IPS DF 4.7 (cell line): ENCODE measurements at regions not wholly inside any gene's neighbourhood (a gene's known extent, or its start where the extent isn't known, plus 50 kb on each side); places are given as distances from the start of the nearest gene placed in this dataset.
"Not testable (repeated sequence)": the region's sequence is repeated elsewhere in the genome, so short reads cannot be mapped to it uniquely, and the experiment has no call there.

Experiments
- DNase-seq: peaks from one replicate; pipeline ENCODE4 v3.0.0-alpha.2; 2013; ENCODE audit warnings: low spot score; ENCODE audit errors: extremely low read depth

DNA sequence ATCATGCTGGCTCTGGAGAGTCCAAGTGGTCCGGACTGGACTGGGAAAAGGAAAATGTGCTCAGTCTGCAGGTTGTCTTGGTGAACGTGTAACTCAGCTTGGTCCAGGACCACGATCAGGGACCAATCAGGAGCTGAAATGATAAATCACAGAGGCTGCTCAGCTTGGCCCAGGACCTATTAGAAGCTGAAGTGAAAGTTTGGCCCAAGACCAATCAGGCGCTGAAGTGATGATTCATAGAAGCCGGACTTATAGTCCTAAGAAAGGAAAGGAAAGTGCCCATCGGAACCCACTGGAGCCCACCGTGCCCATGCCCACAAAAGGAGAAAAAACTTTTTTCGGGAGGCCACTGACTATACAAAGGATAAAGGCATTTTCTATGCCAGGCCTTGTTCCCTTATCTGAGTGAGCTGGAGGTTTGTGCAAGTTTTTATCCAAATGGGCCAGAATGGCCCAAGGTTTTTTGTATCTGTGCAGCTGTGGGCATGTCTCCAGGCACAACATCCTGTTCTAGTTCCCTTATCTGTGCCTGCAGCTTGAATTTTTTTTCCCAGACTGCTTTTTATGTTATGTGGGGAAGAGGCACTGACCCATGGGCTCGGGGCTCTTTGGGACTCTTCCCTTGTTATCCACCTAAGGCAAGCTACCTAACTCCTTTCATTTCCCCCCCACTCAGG is 194.4 kb downstream of the FAM133A start:
- no peak for DNase-seq

DNA sequence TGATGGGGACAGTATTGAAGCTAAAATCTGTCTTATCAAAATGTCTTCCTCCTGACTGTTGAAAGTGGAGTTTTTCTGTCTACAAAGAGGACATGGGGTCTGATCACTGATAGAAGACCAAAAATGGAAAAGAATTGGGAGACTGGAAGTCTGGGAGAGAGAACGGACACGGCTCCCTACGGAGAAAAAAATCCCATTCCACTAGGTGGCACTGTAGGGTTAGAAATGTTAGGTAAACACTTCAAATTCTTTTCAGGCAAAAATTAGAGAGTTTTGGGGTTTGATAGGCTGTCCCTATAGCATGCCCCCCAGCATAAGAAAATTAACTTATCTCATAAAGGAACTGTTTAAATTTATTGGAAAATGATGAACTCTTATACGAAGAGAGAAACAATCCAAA is 200.5 kb downstream of the FAM133A start:
- peak; percentile 22 for DNase-seq

DNA sequence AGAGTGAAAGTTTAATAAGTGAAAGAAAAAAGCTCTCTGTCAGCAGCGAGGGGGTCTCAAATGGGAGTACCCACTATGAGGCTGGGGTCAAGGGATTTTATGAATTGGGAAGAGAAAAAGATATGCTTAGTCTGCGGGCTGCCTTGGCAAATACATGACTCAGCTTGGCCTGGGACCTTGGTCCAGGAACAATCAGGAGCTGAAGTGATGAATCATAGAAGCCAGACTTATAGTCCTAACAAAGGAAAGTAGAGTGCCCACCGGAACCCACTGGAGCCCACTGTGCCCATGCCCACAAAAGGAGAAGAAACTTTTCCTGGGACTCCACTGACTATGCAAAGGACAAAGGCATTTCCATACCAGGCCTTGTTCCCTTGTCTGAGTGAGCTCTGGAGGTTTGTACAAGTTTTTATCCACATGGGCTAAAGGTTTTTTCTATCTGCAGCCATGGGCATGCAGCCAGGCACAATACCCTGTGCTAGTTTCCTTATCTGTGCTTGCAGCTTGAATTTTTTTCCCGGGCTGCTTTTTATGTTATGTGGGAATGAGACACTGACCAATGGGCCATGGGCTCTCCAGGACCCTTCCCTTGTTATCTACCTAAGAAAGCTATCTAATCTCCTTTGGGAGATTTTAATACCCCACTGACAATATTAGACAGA is 201.7 kb downstream of the FAM133A start:
- no peak for DNase-seq

DNA sequence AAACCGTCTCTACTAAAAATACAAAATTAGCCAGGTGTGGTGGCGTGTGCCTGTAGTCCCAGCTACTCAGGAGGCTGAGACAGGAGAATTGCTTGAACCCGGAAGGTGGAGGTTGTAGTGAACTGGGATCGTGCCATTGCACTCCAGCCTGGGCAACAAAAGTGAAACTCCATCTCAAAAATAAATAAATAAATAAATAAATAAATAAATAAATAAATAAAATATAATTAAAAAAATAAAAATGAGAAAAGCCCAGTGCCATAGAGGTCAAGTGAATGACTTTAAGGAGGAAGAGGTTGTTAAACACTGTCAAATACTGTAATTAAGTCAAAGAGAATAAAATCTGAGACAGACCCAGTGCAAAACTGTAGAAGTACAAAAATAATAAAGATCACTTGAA is 247.0 kb downstream of the FAM133A start:
- not testable (repeated sequence) for DNase-seq

DNA sequence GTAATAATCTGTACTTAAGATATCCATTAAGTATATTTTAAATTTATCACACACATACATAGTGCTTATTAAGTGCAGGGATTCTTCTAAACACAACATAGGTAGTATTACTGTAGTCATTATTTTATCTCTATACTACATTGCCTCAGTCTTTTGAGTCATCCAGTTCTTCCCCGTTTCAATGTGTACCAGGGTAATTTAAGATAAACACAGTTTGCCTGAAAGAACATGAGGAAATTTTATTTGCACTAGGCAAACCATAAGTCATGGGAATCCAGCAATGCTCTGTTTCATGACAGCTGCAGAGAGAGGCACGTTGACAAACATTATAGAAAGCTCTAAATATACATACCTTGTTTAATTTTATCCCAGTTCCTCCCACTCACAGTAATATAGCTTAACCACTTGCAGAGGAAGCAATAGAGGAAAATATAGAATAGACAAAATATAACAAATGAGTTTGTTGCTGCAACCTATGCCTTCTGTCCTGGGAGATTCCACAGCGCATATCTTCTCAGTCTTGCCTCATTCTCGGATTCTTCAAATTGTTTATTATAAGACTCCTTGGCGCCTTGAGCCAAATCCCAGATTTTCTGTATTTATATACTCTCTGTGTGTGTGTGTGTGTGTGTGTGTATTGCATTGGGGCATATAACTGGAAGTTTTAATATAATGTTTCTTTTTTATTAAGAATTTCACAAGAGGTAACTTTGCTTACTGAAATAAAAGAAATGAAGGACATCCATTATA is 258.6 kb downstream of the FAM133A start:
- no peak for DNase-seq

DNA sequence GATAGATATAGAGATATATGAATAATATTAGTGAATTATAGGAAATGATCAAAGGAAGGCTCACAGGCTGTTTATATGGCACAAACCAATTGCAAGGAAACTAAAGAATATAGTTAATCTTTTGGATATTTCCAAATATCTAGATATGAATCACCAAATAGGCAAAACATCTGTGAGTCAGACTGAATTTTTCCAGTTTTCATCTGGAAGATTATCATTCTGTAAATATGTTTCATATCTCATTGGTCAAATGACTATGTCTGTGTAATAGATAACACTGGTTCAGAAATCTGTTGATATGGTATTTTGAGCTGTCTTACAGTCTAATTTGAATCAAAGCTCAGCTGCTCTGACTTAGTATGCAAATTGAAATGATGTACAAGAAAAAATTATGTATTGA is 303.6 kb downstream of the FAM133A start:
- DNase-seq, result no peak

DNA sequence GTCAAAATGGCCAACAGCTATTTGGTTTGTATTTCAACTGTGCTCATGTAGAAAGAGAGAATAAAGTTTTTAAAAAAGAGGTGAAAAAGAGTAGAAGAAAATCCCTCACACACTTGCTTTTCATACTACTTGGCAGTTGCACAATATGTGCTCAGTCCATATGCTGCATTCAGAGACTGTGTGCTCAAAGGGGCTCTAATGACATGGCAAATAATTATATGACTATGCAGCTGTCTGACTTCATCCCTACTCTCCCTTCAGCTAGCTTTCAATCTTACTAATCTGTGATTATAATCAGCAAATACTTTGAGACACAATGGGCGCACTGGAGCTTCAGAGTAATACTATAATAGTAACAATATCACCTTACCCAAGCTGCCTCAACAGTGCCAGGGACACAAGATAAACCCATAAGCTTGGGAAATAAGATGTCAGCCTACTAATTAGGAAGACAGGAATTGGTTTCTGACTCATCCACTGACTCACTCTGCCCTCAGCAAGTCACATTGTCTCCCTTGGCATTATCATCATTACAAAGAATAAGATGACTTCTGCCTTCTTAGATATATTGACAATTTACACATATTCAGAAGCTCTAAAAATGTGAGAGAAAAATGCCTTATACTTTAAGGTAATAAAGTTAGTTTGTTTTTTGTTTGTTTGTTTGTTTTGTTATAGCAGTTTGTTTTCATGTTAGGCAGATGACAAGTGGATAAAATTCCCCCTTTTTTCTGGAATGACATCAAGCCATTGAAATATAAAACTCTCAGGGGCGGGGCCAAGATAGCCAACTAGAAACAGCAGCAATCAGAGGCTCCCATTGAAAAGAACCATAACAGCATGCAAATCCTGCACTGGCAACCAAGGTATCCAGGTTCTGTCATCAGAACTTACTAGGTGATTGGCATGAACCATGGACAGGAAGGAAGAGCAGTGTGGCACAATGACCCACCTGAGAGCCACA is 311.6 kb downstream of the FAM133A start:
- DNase-seq, result no peak
